Dermis microvascular lymphatic vessel endothelial cell (primary cell): ENCODE measurements at regions not wholly inside any gene's neighbourhood (a gene's known extent, or its start where the extent isn't known, plus 50 kb on each side); places are given as distances from the start of the nearest gene placed in this dataset.

ENCODE experiments used
- DNase-seq, 2 donors: peaks; one replicate each; pipeline versions ENCODE4 v3.0.0 to v3.0.0-alpha.2; 2010; ENCODE audit warnings: low read depth in 2 of 2

- no peak for DNase-seq
These were observed 379.4 kb upstream of the DACH1 start for GRCh38 chr13:72246396-72246795.

GRCh38 chr13:72244788-72245187 lies 377.8 kb upstream of the DACH1 start:
- DNase-seq: no peak

GRCh38 chr13:72230131-72230530 lies 363.1 kb upstream of the DACH1 start:
- DNase-seq: no peak

GRCh38 chr13:72229067-72229466 lies 362.1 kb upstream of the DACH1 start:
- no peak for DNase-seq

- DNase-seq: peak in 1 of 2 donors; percentile 5
These were observed 354.4 kb upstream of the DACH1 start for GRCh38 chr13:72221276-72221962.

GRCh38 chr13:72218966-72219365 lies 352.0 kb upstream of the DACH1 start:
- no peak for DNase-seq

GRCh38 chr13:72217142-72217541 lies 350.1 kb upstream of the DACH1 start:
- no peak for DNase-seq

GRCh38 chr13:72208112-72208645 lies 341.2 kb upstream of the DACH1 start:
- DNase-seq: no peak

- DNase-seq: no peak
These were observed 338.8 kb upstream of the DACH1 start for GRCh38 chr13:72205773-72206172.

GRCh38 chr13:72204291-72204690 lies 337.3 kb upstream of the DACH1 start:
- DNase-seq: no peak

- no peak for DNase-seq
These were observed 334.7 kb upstream of the DACH1 start for GRCh38 chr13:72201726-72202125.

GRCh38 chr13:72199640-72200039 lies 332.6 kb upstream of the DACH1 start:
- no peak for DNase-seq

- no peak for DNase-seq
These were observed 332.1 kb upstream of the DACH1 start for GRCh38 chr13:72198967-72199560.

GRCh38 chr13:72198042-72198441 lies 331.0 kb upstream of the DACH1 start:
- no peak for DNase-seq

GRCh38 chr13:72195044-72195704 lies 328.2 kb upstream of the DACH1 start:
- DNase-seq: no peak

GRCh38 chr13:72194523-72194922 lies 327.5 kb upstream of the DACH1 start:
- peak in 1 of 2 donors; percentile 3 for DNase-seq

GRCh38 chr13:72186730-72187422 lies 319.9 kb upstream of the DACH1 start:
- no peak for DNase-seq

GRCh38 chr13:72185776-72186175 lies 318.8 kb upstream of the DACH1 start:
- DNase-seq: no peak

GRCh38 chr13:72181661-72182060 lies 314.7 kb upstream of the DACH1 start:
- no peak for DNase-seq

- DNase-seq: no peak
These were observed 313.4 kb upstream of the DACH1 start for GRCh38 chr13:72180253-72180952.

GRCh38 chr13:72174549-72174948 lies 307.5 kb upstream of the DACH1 start:
- DNase-seq: no peak
